ENCODE measurements at regions not wholly inside any gene's neighbourhood (a gene's known extent, or its start where the extent isn't known, plus 50 kb on each side); places are given as distances from the start of the nearest gene placed in this dataset.
A peak's percentile ranks its signal among the peaks of the same experiment; 100 is the strongest.

DNA sequence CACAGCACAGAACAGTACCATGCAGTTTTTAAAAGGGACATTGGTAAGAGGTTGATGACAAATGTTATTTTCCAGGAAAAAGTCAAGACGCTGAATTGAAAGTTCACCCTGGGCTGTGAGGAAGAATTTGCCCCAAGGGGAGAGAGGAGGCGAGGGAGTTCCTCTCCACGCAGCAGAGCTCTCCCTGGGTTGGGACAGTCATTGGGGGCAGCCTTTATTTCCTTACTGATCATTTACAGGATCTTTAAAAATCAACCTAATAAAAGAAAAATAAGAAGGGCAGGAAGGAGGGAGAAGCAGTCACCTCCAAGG, 49.9 kb upstream of the WNT7B start:
- peaks cover 0 to 31% (median 23%) of the 10 kb centered on the region in 4 donors for H3K4me1 ChIP-seq
- H3K9me3 ChIP-seq, result no peaks in the 10 kb centered on the region
- peak overlapping the region; percentile 73 to 80 (median 75) for H3K27ac ChIP-seq
- H3K4me3 ChIP-seq, result peak overlapping the region; percentile 28 to 60 (median 52)
- 55 to 65% methylated on average over 3 of the region's 3 CpGs for WGBS, 2 donors
- TF ChIP-seq POLR2A (IDR thresholded peaks at IDR 0.05) (no peak), POLR2AphosphoS5 (IDR thresholded peaks at IDR 0.05) (no peak), EP300 (IDR thresholded peaks at IDR 0.05) (no peak)
- TF ChIP-seq, protein P1, sequence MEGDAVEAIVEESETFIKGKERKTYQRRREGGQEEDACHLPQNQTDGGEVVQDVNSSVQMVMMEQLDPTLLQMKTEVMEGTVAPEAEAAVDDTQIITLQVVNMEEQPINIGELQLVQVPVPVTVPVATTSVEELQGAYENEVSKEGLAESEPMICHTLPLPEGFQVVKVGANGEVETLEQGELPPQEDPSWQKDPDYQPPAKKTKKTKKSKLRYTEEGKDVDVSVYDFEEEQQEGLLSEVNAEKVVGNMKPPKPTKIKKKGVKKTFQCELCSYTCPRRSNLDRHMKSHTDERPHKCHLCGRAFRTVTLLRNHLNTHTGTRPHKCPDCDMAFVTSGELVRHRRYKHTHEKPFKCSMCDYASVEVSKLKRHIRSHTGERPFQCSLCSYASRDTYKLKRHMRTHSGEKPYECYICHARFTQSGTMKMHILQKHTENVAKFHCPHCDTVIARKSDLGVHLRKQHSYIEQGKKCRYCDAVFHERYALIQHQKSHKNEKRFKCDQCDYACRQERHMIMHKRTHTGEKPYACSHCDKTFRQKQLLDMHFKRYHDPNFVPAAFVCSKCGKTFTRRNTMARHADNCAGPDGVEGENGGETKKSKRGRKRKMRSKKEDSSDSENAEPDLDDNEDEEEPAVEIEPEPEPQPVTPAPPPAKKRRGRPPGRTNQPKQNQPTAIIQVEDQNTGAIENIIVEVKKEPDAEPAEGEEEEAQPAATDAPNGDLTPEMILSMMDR (IDR thresholded peaks at IDR 0.05), result no peak
- no peaks in the 10 kb centered on the region for H3K27me3 ChIP-seq
- no peaks in the 10 kb centered on the region for H3K36me3 ChIP-seq
- intact Hi-C loops (cut with DNase I), result no loop called here
- no peak for DNase-seq

DNA sequence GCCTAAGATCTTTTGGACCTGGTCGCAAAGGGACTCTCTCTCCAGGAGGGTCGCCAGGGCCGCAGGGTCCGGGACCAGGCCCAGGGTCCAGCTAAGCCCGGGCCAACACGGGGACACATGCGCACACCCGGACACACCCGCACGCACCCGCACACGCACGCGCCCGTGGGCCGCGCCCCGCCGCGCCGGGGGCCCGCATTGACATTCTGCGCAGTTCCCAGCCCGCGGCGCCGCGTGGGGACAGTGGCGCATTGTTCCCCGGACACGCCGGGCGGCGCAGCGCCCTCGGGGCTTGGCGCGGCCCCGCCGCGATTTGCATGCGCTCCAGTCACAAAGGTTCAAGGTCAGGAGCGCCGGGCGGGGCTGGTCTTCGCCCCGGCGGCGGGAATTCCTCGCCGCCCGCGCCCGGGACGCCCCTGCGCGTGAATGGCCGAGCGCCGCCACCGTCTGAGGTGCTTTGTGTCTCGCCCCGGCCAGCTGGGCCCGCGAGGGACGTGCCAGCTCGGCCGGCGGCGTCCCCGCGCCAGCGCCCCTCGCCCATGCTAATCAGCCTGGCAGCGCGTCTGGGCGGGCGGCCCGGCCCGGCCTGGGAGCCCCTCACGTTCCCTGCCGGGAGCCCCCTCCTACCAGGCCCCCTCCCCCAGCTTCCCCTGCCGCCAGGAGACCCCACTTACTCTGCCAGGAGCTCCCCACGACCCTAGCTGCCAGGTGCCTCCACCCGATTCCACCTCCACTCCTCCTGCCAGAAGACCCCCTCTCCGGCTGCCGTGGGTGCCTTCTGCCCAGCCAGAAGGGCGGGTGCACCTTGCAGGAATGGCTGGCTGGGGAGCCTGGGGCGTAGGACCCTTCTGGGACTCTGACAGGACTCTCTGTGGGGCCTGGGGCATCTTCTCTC, 50.5 kb upstream of the WNT7B start:
- no peaks in the 10 kb centered on the region for H3K36me3 ChIP-seq
- H3K27me3 ChIP-seq, result no peaks in the 10 kb centered on the region
- no peak for TF ChIP-seq POLR2A (IDR thresholded peaks at IDR 0.05)
- TF ChIP-seq POLR2AphosphoS5 (IDR thresholded peaks at IDR 0.05), result peak in 3 of 4 donors; percentile 32 to 57 (median 50)
- TF ChIP-seq, protein P1 (IDR thresholded peaks at IDR 0.05), result peak in 1 of 4 experiments; percentile 28
- no peak for TF ChIP-seq EP300 (IDR thresholded peaks at IDR 0.05)
- peak; percentile 80 for DNase-seq
- peaks cover 0 to 31% (median 23%) of the 10 kb centered on the region in 4 donors for H3K4me1 ChIP-seq
- intact Hi-C loops (cut with DNase I), result no loop called here
- no peaks in the 10 kb centered on the region for H3K9me3 ChIP-seq
- peak overlapping the region; percentile 73 to 80 (median 75) for H3K27ac ChIP-seq
- peak overlapping the region; percentile 28 to 60 (median 52) for H3K4me3 ChIP-seq
- 8 to 21% methylated on average over 89 of the region's 89 CpGs for WGBS, 2 donors

DNA sequence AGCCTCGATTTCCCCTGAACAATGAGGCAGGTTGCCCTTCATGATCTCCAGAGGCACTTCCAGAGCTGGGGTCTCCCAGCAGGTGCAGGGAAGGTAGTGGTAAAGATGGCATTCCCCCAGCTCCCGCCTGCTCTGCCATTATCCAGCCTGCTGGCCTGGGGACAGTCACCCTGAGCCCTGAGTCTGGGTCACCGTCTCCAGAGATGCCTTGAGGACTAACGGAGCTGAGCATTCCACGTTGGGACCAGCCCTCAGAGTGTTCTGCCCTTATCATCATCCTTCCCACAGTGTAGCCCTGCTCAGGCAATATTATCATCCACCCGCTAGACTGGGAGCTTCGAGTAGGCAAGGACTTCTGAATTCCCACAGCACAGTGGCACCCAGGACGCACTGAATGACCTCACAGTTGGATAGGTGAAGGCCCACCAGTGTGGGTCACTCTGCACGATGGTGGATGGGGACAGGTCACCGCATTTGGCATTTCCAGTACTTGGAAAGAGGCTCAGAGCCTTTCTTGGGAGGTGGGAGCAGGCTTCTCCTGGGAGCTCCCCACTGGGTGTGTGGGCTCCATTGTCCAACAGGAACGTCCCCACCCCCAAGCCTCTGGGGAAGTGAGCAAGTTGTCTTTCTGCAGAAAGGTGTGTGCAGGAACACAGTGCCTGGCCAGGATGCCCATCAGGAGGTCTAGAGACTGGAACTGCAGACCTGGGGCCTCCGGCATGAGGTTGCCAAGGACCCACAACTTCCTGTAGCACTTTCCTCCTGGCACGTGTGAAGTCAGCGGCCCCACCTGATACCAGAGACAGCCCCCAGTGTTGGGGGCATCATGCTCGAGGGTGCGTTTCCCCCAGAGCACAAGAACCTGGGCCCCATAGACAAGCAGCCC, 51.4 kb upstream of the WNT7B start:
- intact Hi-C loops (cut with DNase I), result no loop called here
- peak; percentile 61 for DNase-seq
- peak overlapping the region; percentile 73 to 80 (median 75) for H3K27ac ChIP-seq

DNA sequence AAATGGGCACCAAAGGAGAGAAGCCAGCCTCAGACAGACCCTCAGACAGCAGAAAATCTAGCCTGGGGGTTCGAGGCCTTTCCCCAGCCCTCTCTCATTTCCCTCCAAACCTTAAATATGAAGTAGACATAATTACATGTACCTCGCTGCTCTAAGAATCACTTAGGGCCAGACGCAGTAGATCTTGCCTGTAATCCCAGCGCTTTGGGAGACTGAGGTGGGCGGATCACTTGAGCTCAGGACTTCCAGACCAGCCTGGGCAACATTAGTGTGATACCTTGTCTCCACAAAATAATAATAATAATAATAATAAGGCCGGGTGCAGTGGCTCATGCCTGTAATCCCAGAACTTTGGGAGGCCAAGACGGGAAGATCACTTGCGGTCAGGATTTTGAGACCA, 52.1 kb upstream of the WNT7B start:
- intact Hi-C loops (cut with DNase I), result no loop called here
- TF ChIP-seq POLR2AphosphoS5 (IDR thresholded peaks at IDR 0.05) (no peak), POLR2A (IDR thresholded peaks at IDR 0.05) (no peak), EP300 (IDR thresholded peaks at IDR 0.05) (no peak)
- TF ChIP-seq, protein P1 (IDR thresholded peaks at IDR 0.05), result no peak
- 96% methylated on average over 8 of the region's 8 CpGs for WGBS, 2 donors
- H3K27me3 ChIP-seq, result no peaks in the 10 kb centered on the region
- no peak overlapping the region for H3K4me3 ChIP-seq
- DNase-seq, result no peak
- no peak overlapping the region for H3K27ac ChIP-seq
- no peaks in the 10 kb centered on the region for H3K36me3 ChIP-seq
- no peaks in the 10 kb centered on the region for H3K9me3 ChIP-seq
- H3K4me1 ChIP-seq, result peaks cover 0 to 19% (median 14%) of the 10 kb centered on the region in 4 donors

More for the DNA sequence above, 51.4 kb upstream of the WNT7B start:
- Histone ChIP-seq H3K27me3 (no peaks in the 10 kb centered on the region), H3K4me1 (peaks cover 0 to 26% (median 21%) of the 10 kb centered on the region in 4 donors), H3K36me3 (no peaks in the 10 kb centered on the region), H3K9me3 (no peaks in the 10 kb centered on the region), H3K4me3 (no peak overlapping the region)
- WGBS, 2 donors, result 79 to 85% methylated on average over 16 of the region's 16 CpGs
- no peak for TF ChIP-seq POLR2AphosphoS5 (IDR thresholded peaks at IDR 0.05)
- TF ChIP-seq, protein P1 (IDR thresholded peaks at IDR 0.05), result no peak
- TF ChIP-seq POLR2A (IDR thresholded peaks at IDR 0.05), result no peak
- TF ChIP-seq EP300 (IDR thresholded peaks at IDR 0.05), result no peak
